ENCODE measurements at regions not wholly inside any gene's neighbourhood (a gene's known extent, or its start where the extent isn't known, plus 50 kb on each side); places are given as distances from the start of the nearest gene placed in this dataset.

- TF ChIP-seq GATA2 (IDR thresholded peaks at IDR 0.05; ENCODE audit: low read depth, low read length): no peak
- no peak for TF ChIP-seq GATA3 (IDR thresholded peaks at IDR 0.05; ENCODE audit: low read depth, low read length)
These were observed 1852.9 kb upstream of the PCDH10 start for GRCh38 chr4:131296192-131296591.
